Skeletal muscle satellite cell (primary cell): ENCODE measurements at regions not wholly inside any gene's neighbourhood (a gene's known extent, or its start where the extent isn't known, plus 50 kb on each side); places are given as distances from the start of the nearest gene placed in this dataset.

Source experiments
- H3K27me3 ChIP-seq: 2 replicates; pipeline ENCODE4 v1.7.0; 2013; ENCODE audit warnings: low read length; ENCODE audit not compliant: control insufficient read depth, insufficient read depth
- H3K36me3 ChIP-seq: 2 replicates; pipeline ENCODE4 v1.7.0; 2013; ENCODE audit warnings: mild to moderate bottlenecking, control low read depth, low read length; ENCODE audit not compliant: insufficient read depth
- H3K4me1 ChIP-seq: 2 replicates; pipeline ENCODE4 v1.7.0; 2013; ENCODE audit warnings: low read length; ENCODE audit not compliant: control insufficient read depth, insufficient read depth
- H3K4me2 ChIP-seq: 2 replicates; pipeline ENCODE4 v1.7.0; 2013; ENCODE audit warnings: mild to moderate bottlenecking, low read length
- H3K4me3 ChIP-seq: 2 replicates; pipeline ENCODE4 v1.7.0; 2013; ENCODE audit warnings: low read length
- H3K9ac ChIP-seq: 2 replicates; pipeline ENCODE4 v1.7.0; 2013; ENCODE audit warnings: mild to moderate bottlenecking, low read depth, low read length, moderate library complexity
- H3K9me3 ChIP-seq: replicated peaks from 2 replicates; pipeline ENCODE4 v1.7.0; 2013; ENCODE audit warnings: mild to moderate bottlenecking, control low read depth, low read length

DNA sequence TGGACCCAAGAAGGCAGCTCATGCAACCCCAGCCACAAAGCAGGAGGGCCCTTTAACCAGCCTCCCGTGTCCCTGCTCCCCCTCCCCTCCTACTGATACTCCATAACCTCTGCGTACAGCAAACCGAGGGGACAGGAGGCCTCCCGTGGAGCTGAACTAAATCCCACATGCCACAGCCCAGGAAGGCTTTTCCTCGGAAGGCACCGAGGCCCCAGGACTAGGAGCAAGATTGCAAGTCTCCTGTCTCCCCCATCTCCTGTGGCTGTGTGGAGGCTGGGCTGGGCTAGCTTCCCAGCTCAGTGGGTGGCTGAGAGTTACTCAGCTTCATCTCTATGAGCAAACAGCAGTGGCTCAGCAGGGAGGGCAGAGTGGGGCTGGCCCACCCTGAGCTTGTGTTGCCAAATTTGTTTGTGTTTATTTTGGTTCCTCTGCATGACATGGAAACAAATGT, 62.7 kb upstream of the NECTIN1 start:
- Histone ChIP-seq H3K4me1 (no peaks in the 10 kb centered on the region), H3K27me3 (peaks cover 10% of the 10 kb centered on the region), H3K9ac (no peak overlapping the region), H3K36me3 (no peaks in the 10 kb centered on the region), H3K4me3 (no peak overlapping the region), H3K4me2 (no peak overlapping the region), H3K9me3 (no peaks in the 10 kb centered on the region)

DNA sequence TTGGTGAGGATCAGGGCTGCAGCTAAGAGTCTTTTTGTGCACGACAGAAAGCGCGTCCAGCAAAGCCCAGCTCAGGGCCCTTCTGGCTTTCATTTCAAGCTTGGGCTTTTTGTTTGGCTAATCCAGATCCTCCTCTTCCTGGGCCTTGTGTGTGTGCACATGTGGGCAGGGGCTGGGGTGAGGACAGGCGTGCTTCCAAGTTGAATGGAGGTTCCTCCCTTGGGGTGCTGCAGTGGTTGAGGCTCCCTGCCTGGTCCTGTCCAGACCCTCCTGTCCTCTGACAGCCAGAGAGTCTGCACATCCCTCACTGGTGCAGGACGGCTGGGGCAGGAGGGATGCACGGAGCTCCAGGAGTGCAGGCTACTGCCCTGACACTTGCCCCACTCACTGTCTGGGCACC, 62.0 kb upstream of the NECTIN1 start:
- no peak overlapping the region for H3K4me3 ChIP-seq
- peaks cover 10% of the 10 kb centered on the region for H3K27me3 ChIP-seq
- H3K9me3 ChIP-seq, result no peaks in the 10 kb centered on the region
- no peak overlapping the region for H3K4me2 ChIP-seq
- H3K4me1 ChIP-seq, result no peaks in the 10 kb centered on the region
- H3K36me3 ChIP-seq, result no peaks in the 10 kb centered on the region
- H3K9ac ChIP-seq, result no peak overlapping the region

DNA sequence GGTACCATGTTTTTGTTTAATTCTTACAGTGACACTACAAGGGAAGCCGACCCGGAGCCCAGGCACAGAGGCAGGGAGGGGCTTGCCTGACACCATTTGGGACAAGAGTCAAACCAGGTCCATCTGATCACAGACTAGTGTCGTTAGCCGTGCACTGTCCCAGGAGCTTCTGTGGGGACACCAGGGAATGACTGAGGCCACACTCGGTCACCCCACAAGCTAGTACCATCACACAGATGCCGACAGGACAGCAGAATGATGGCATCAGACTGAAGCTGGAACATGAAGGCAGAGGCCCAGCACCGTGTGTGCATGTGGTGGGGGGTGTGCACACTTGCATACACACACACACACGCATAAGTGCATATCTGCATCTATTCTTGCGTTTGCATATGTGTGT, 61.5 kb upstream of the NECTIN1 start:
- Histone ChIP-seq H3K9ac (no peak overlapping the region), H3K36me3 (no peaks in the 10 kb centered on the region), H3K9me3 (no peaks in the 10 kb centered on the region), H3K4me1 (no peaks in the 10 kb centered on the region), H3K27me3 (peaks cover 10% of the 10 kb centered on the region), H3K4me2 (no peak overlapping the region), H3K4me3 (no peak overlapping the region)

DNA sequence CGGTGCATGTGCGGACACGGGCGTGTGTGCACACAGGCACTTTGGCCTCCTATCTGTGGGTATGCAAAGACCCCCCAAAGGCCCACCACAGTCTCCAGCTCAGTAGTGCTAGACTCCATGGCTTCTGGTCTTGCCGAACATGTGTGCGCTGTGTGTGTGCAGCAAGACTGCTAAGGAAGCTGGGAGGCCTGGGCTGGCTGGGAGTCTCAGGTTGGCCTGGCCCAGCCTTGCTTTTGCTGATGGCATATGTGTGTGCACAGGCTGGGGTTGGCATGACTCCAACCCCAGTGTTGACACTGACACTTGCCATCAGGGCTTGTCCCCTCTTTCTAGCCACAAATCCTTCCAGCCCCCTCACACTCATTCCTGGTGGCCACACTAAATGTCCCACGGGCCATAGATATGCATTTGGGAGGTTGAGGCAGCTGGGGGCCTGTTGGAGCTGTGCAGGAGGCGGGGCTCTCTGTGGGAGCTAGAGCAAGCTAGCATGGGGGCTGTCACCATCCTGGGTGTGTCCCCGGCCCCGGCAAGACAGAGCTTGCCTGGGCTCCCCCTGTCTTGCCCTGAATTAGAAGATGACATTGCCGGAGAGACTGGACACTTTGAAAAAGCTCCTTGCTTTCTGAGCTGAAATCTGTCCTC, 60.9 kb upstream of the NECTIN1 start:
- H3K9ac ChIP-seq, result no peak overlapping the region
- no peaks in the 10 kb centered on the region for H3K4me1 ChIP-seq
- H3K4me2 ChIP-seq, result no peak overlapping the region
- peaks cover 9% of the 10 kb centered on the region for H3K27me3 ChIP-seq
- H3K4me3 ChIP-seq, result no peak overlapping the region
- no peaks in the 10 kb centered on the region for H3K9me3 ChIP-seq
- H3K36me3 ChIP-seq, result no peaks in the 10 kb centered on the region

DNA sequence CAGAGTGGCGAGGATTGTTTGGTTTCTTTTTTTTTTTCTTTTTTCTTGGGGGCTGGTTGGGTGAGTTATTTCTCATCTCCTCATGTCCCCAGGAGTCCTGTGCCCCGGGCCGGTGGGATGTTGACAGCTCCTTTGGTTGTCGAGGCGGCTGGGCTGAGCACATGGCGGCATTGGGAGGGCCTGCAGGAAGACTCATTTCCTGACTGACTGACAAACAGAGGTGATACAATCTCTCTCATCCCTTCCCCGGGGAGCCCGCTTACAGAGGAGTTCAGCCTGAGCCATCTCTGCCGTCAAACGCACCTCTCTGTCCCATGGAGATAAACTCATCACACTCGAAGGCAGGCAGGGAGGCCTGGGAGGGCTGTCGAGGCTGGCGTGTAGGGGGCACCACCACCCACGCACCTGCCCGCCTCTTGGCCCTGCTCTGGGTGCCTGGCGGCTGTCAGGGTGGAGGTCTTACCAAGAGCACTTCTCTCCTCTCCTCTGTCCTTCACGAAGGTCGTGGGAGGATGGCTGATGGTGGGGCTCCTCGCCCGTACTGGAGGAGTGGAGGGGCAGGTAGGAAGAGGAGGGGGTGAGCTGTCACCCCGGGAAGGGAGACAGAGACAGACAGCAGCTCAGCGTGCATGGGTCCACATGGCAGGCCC, 60.0 kb upstream of the NECTIN1 start:
- Histone ChIP-seq H3K9me3 (no peaks in the 10 kb centered on the region), H3K4me1 (no peaks in the 10 kb centered on the region), H3K4me2 (no peak overlapping the region), H3K27me3 (peaks cover 7% of the 10 kb centered on the region), H3K9ac (no peak overlapping the region), H3K36me3 (no peaks in the 10 kb centered on the region), H3K4me3 (no peak overlapping the region)

DNA sequence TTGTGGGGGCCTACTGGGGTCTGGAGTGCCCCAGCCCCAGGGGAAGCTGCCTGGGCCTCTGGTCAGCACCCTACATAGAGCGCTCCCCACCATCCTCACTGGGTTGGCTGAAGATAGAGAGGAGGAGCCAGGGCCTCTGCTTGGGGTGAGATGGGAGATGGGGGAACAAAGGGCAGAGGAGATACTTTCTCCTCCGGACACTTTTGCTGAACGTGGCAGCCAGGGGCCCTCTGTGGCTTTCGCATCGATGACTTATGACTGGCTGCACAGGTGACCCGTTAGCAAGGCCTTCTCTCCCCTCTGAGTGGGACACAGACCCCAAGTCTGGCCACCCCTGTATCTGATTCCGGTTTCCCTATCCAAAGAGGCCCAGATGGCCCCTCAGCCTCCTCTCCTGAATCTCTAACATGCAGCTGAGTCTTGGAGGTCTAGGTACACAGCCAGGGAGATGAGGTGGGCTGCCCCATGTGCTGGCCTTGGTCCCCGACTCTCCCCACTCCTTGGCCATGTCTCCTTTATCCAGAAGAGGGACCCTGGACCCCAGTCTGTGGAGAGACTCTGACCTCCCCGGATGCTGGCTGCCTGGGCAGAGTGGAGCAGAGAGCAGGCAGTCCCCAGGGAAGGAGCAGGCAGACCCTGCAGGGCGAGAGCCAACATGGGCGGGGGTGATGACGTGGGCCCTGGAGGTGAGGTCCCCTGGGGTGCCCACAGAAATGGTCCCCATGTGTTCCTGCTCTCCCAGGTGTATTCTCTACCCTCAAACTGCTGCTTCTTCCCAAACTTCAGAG, 59.3 kb upstream of the NECTIN1 start:
- H3K4me3 ChIP-seq, result no peak overlapping the region
- H3K4me1 ChIP-seq, result no peaks in the 10 kb centered on the region
- peaks cover 3% of the 10 kb centered on the region for H3K27me3 ChIP-seq
- no peak overlapping the region for H3K4me2 ChIP-seq
- no peak overlapping the region for H3K9ac ChIP-seq
- no peaks in the 10 kb centered on the region for H3K36me3 ChIP-seq
- H3K9me3 ChIP-seq, result no peaks in the 10 kb centered on the region

DNA sequence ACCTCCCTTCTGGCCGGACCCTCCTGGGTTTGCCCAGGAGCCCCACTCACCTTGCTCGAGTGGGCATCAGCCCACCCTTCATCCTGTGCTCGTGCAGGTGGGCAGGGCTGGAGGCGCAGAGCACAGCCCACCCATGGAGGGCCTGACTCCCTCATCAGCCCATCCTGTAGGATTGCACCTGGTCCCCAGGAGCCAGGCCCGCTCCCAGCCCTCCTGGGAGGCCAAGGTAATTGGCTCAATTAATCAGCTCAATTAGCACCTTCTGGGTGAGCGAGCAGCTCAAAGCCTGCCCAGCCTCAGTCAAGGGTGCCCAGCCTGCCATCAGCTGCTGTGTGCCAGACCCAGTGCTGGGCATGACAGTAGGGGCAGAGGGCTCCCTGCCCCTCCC, 58.1 kb upstream of the NECTIN1 start:
- Histone ChIP-seq H3K27me3 (no peaks in the 10 kb centered on the region), H3K36me3 (no peaks in the 10 kb centered on the region), H3K4me2 (no peak overlapping the region), H3K4me1 (no peaks in the 10 kb centered on the region), H3K4me3 (no peak overlapping the region), H3K9me3 (no peaks in the 10 kb centered on the region), H3K9ac (no peak overlapping the region)

DNA sequence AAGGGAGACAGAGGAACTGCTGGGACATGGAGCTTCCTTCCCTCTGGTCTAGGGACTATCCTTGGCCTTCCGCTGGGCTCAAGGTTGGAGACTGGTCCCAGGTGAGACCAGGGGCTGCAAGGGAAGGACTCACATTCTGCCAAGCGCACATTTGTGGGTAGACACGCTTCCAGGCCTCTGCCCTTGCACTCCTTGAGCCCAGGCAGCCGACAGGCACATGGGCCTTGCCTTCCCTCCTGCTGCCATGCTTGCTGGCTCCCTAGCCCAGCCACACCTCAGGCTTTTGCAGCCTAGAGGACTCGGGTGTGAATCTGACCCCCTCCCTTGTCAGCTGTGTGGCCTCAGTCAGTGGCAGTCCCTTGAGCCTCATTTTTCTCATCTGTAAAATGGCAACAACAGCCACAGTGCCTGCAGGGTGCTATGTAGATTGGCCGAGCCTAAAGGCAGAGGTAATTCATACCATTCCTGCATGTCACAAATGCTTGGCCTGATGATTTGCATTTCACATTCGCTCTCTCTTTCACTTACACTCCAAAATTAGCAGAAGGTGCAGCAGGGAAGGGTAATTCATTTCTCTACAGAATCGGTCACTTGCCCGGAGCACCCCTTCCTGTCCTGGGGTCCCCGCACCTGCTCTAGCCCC, 57.6 kb upstream of the NECTIN1 start:
- H3K4me2 ChIP-seq, result no peak overlapping the region
- no peaks in the 10 kb centered on the region for H3K4me1 ChIP-seq
- no peak overlapping the region for H3K9ac ChIP-seq
- no peaks in the 10 kb centered on the region for H3K27me3 ChIP-seq
- no peak overlapping the region for H3K4me3 ChIP-seq
- H3K36me3 ChIP-seq, result no peaks in the 10 kb centered on the region
- no peaks in the 10 kb centered on the region for H3K9me3 ChIP-seq

DNA sequence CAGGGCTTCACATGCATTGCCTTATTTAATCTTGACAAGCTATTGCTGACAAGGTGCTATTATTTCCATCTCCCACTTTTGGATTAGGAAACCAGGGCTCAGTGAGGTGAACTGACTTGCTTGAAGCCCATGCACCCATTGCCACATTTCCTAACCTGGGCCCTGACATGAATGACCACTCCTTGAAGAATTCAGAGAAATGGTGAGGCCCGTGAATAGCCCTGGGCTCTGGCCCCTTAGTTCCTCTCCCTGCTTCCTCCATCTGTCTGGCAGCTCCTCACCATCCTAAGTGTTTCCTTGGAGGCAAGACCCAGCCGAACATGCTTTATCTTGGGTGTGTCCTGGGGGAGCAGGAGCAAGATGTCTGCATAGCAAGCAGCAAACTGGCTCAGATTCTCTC, 56.1 kb upstream of the NECTIN1 start:
- Histone ChIP-seq H3K4me1 (no peaks in the 10 kb centered on the region), H3K4me3 (no peak overlapping the region), H3K9me3 (no peaks in the 10 kb centered on the region), H3K27me3 (peaks cover 2% of the 10 kb centered on the region), H3K9ac (no peak overlapping the region), H3K4me2 (no peak overlapping the region), H3K36me3 (no peaks in the 10 kb centered on the region)

DNA sequence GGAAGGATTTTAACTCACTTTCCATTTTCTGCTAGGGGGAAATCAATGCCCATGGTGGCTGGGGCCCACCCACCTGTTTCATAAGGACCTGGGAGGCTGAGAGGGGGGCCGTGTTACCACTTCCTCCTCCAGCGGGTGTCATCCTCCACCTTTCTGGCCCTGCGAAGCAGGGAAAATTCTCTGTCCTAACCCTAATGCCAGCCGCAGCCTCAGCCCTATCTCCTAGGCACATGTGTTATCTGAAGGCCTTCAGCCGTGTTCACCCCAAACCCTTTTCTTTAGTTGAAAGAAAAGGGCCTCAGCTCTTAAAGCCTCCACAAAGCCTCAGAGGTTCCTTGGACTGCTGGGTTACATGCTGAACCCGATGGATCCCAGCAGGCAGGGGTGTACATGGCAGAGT, 55.4 kb upstream of the NECTIN1 start:
- Histone ChIP-seq H3K36me3 (no peaks in the 10 kb centered on the region), H3K4me3 (no peak overlapping the region), H3K27me3 (peaks cover 9% of the 10 kb centered on the region), H3K9ac (no peak overlapping the region), H3K4me2 (no peak overlapping the region), H3K9me3 (no peaks in the 10 kb centered on the region), H3K4me1 (no peaks in the 10 kb centered on the region)
